HepG2 (cell line): ENCODE measurements at regions not wholly inside any gene's neighbourhood (a gene's known extent, or its start where the extent isn't known, plus 50 kb on each side); places are given as distances from the start of the nearest gene placed in this dataset.

Experiments used
- ARID3A ChIP-seq: IDR thresholded peaks from 2 replicates; pipeline ENCODE4 v1.6.1; 2012; ENCODE audit warnings: low read depth, low read length, improper control_type of control experiment
- ATF7 ChIP-seq, 2 experiments: fragments of 450-650 bp in 1 of 2; sonication (generic) in 1 of 2; formaldehyde crosslinking in 1 of 2; IDR thresholded peaks; 2 replicates each; pipeline versions ENCODE4 v1.4.0 to v1.6.1; 2016 to 2020; ENCODE audit warnings: antibody characterized with exemption in 1 of 2, mild to moderate bottlenecking in 1 of 2, missing genetic modification reagents in 1 of 2
- NONO ChIP-seq, 2 experiments: fragments of 450-650 bp in 1 of 2; sonication (generic) in 1 of 2; formaldehyde crosslinking in 1 of 2; IDR thresholded peaks in 1 of 2; conservative IDR thresholded peaks in 1 of 2; 2 replicates each; pipeline versions ENCODE4 v1.6.1 to v1.8.0; 2017 to 2022; ENCODE audit warnings: mild to moderate bottlenecking in 1 of 2, missing genetic modification reagents in 1 of 2, moderate library complexity in 1 of 2
- REL ChIP-seq: sonication (generic); formaldehyde crosslinking; conservative IDR thresholded peaks from 2 replicates; pipeline ENCODE4 v1.8.0; 2022; ENCODE audit warnings: mild to moderate bottlenecking, missing genetic modification reagents, moderate library complexity
- TFDP1 ChIP-seq: IDR thresholded peaks from 2 replicates; pipeline ENCODE4 v1.6.1; 2016; ENCODE audit warnings: missing compliant biosample characterization, missing genetic modification reagents, borderline replicate concordance
- ZNF18 ChIP-seq: sonication (generic); formaldehyde crosslinking; IDR thresholded peaks from 2 replicates; pipeline ENCODE4 v1.8.0; 2022; ENCODE audit warnings: mild to moderate bottlenecking, missing genetic modification reagents; ENCODE audit not compliant: insufficient replicate concordance

- TF ChIP-seq NONO (IDR thresholded peaks at IDR 0.05): no peak
- no peak for TF ChIP-seq NONO (CRISPR knock-in tag; conservative IDR thresholded peaks at IDR 0.05)
- no peak for TF ChIP-seq ZNF18
- TF ChIP-seq ATF7 (IDR thresholded peaks at IDR 0.05): no peak
- TF ChIP-seq ATF7 (CRISPR knock-in tag; IDR thresholded peaks at IDR 0.05): no peak
- no peak for TF ChIP-seq REL (CRISPR knock-in tag)
- no peak for TF ChIP-seq ARID3A
- no peak for TF ChIP-seq TFDP1
Observed at GRCh38 chr14:28284546-28285300, 481.9 kb upstream of the FOXG1 start (continued).
